Esophagus squamous epithelium (tissue), 4 donors: ENCODE measurements at regions not wholly inside any gene's neighbourhood (a gene's known extent, or its start where the extent isn't known, plus 50 kb on each side); places are given as distances from the start of the nearest gene placed in this dataset.

Experiments used
- CTCF ChIP-seq, 6 experiments: fragments of 450-650 bp in 4 of 6; fragments of 200-600 bp in 2 of 6; sonication (generic) in 2 of 6; IDR thresholded peaks; one replicate each; pipeline ENCODE4 v1.5.1; 2016 to 2019; ENCODE audit warnings: antibody characterized with exemption in 6 of 6, mild to moderate bottlenecking in 4 of 6, moderate library complexity in 4 of 6
- POLR2A ChIP-seq, 4 donors: fragments of 450-650 bp; IDR thresholded peaks; one replicate each; pipeline ENCODE4 v1.6.1; 2017; ENCODE audit warnings: antibody characterized with exemption in 4 of 4, mild to moderate bottlenecking in 4 of 4, moderate library complexity in 3 of 4

GRCh38 chr2:139454251-139454650 is 674.1 kb upstream of the NXPH2 start:
- TF ChIP-seq CTCF (IDR thresholded peaks at IDR 0.05) (no peak), POLR2A (IDR thresholded peaks at IDR 0.05) (no peak)
